NK-92 (cell line): ENCODE measurements at regions not wholly inside any gene's neighbourhood (a gene's known extent, or its start where the extent isn't known, plus 50 kb on each side); places are given as distances from the start of the nearest gene placed in this dataset.

ENCODE experiments used
- DNase-seq: peaks from one replicate; lab custom pipeline; 2025; ENCODE audit not compliant: unreplicated experiment; lab: John Stamatoyannopoulos, UW

- no peak for DNase-seq
These were observed 81.1 kb upstream of the PUM3 start for GRCh38 chr9:2925016-2925415.

GRCh38 chr9:2924380-2924768, 80.5 kb upstream of the PUM3 start:
- DNase-seq = no peak

- DNase-seq = peak; percentile 9
These were observed 80.0 kb upstream of the PUM3 start for GRCh38 chr9:2923766-2924379.

- DNase-seq = no peak
These were observed 75.5 kb upstream of the PUM3 start for GRCh38 chr9:2919347-2919746.

GRCh38 chr9:2916382-2916985, 72.6 kb upstream of the PUM3 start:
- DNase-seq = no peak

GRCh38 chr9:2913026-2913425, 69.1 kb upstream of the PUM3 start:
- no peak for DNase-seq

- no peak for DNase-seq
These were observed 63.5 kb upstream of the PUM3 start for GRCh38 chr9:2907411-2907810.

- no peak for DNase-seq
These were observed 60.5 kb upstream of the PUM3 start for GRCh38 chr9:2904242-2904930.
